HepG2 (cell line): ENCODE measurements at regions not wholly inside any gene's neighbourhood (a gene's known extent, or its start where the extent isn't known, plus 50 kb on each side); places are given as distances from the start of the nearest gene placed in this dataset.

Source experiments
- ATAC-seq: fragments of 200-7000 bp; cut with Tn5 transposase; 3 replicates; pipeline ENCODE4 v1.9.1; 2020; ENCODE audit warnings: mild to moderate bottlenecking, moderate library complexity
- BruUV-seq: library from RNA; stranded (reverse); fragments of 400-500 nt; replicated peaks from 2 replicates; lab custom pipeline; 2021; lab: Mats Ljungman, UMichigan
- CTCF ChIA-PET: fragments of 300-600 bp; formaldehyde crosslinking; extraction: SDS; loops from one replicate; lab custom pipeline; 2021; ENCODE audit warnings: low total read pairs, inconsistent platforms, low intra/inter-chr PET ratio; lab: Yijun Ruan, JAX
- POLR2A ChIA-PET: fragments of 350-600 bp; sonication (Branson Sonifier 250); formaldehyde crosslinking; loops from one replicate; lab custom pipeline; 2020; ENCODE audit warnings: antibody characterized with exemption, inconsistent platforms; lab: Yijun Ruan, JAX
- DNase-seq: peaks from one replicate; pipeline ENCODE4 v3.0.0-alpha.2; 2015; ENCODE audit warnings: low spot score
- FAIRE-seq: peaks from 3 replicates; lab custom pipeline; 2011; peaks lifted over from hg19 to GRCh38; lab: Jason Lieb, UNC
- H2AFZ ChIP-seq: one replicate; pipeline ENCODE4 v1.6.1; 2011; ENCODE audit warnings: low read length, inconsistent platforms
- H3K27ac ChIP-seq: fragments of 300-600 bp; 3 replicates; pipeline ENCODE4 v1.8.0; 2011; ENCODE audit warnings: mixed run types, mild to moderate bottlenecking, mixed read lengths, low read length, inconsistent platforms; ENCODE audit not compliant: insufficient read depth; ENCODE audit errors: extremely low read length
- H3K27me3 ChIP-seq, 2 experiments: fragments of 200-600 bp in 1 of 2; 2 replicates in 1 of 2; 3 replicates in 1 of 2; pipeline versions ENCODE4 v1.6.0 to v1.8.0; 2011; ENCODE audit warnings: low read length in 2 of 2, mild to moderate bottlenecking in 2 of 2, moderate library complexity in 2 of 2, inconsistent platforms in 1 of 2; ENCODE audit not compliant: insufficient read depth in 2 of 2, control insufficient read depth in 1 of 2
- H3K36me3 ChIP-seq, 2 experiments: fragments of 200-600 bp in 1 of 2; replicated peaks in 1 of 2; 2 replicates in 1 of 2; 3 replicates in 1 of 2; pipeline versions ENCODE4 v1.5.1 to v1.8.0; 2011; ENCODE audit warnings: low read length in 2 of 2, inconsistent platforms in 1 of 2; ENCODE audit not compliant: insufficient read depth in 2 of 2, control insufficient read depth in 1 of 2
- H3K4me1 ChIP-seq: 2 replicates; pipeline ENCODE4 v1.5.1; 2012; ENCODE audit warnings: low read length, inconsistent platforms; ENCODE audit not compliant: insufficient read depth
- H3K4me2 ChIP-seq: 2 replicates; pipeline ENCODE4 v1.6.0; 2011; ENCODE audit warnings: low read depth, low read length, inconsistent platforms
- H3K4me3 ChIP-seq, 3 experiments: fragments of 200-600 bp in 1 of 3; sonication (generic), shearing (Covaris generic) in 1 of 3; replicated peaks in 1 of 3; 2 replicates each; pipeline ENCODE4 v1.5.1; 2011 to 2016; ENCODE audit warnings: low read length in 3 of 3, inconsistent platforms in 2 of 3, low read depth in 2 of 3, mild to moderate bottlenecking in 2 of 3, control low read depth in 1 of 3, mixed read lengths in 1 of 3; ENCODE audit not compliant: insufficient read depth in 1 of 3
- H3K79me2 ChIP-seq: one replicate; pipeline ENCODE4 v1.6.1; 2011; ENCODE audit warnings: low read length, inconsistent platforms; ENCODE audit not compliant: insufficient read depth
- H3K9ac ChIP-seq: 2 replicates; pipeline ENCODE4 v1.6.0; 2011; ENCODE audit warnings: mild to moderate bottlenecking, low read depth, low read length, inconsistent platforms; ENCODE audit not compliant: insufficient read depth
- H3K9me3 ChIP-seq: 2 replicates; pipeline ENCODE4 v1.5.1; 2012; ENCODE audit warnings: mild to moderate bottlenecking, low read length
- H4K20me1 ChIP-seq: 2 replicates; pipeline ENCODE4 v1.6.0; 2011; ENCODE audit warnings: inconsistent platforms, mild to moderate bottlenecking, low read length, moderate library complexity; ENCODE audit not compliant: insufficient read depth
- CBX5 ChIP-seq: sonication (generic); formaldehyde crosslinking; IDR thresholded peaks from 2 replicates; pipeline ENCODE4 v1.4.0; 2020; ENCODE audit warnings: missing genetic modification reagents, borderline replicate concordance
- CSRNP2 ChIP-seq: sonication (generic); formaldehyde crosslinking; conservative IDR thresholded peaks from 2 replicates; pipeline ENCODE4 v1.8.0; 2022; ENCODE audit warnings: low read depth, missing genetic modification reagents
- KLF6 ChIP-seq: IDR thresholded peaks from 2 replicates; pipeline ENCODE4 v1.8.0; 2016; ENCODE audit warnings: missing biosample characterization, missing genetic modification reagents
- MED13 ChIP-seq: sonication (generic); formaldehyde crosslinking; IDR thresholded peaks from 2 replicates; pipeline ENCODE4 v1.5.0; 2020; ENCODE audit warnings: missing genetic modification reagents
- SMC3 ChIP-seq: IDR thresholded peaks from 2 replicates; pipeline ENCODE4 v1.6.1; 2011; ENCODE audit warnings: low read length, improper control_type of control experiment
- ZBTB33 ChIP-seq: sonication (generic); formaldehyde crosslinking; IDR thresholded peaks from 2 replicates; pipeline ENCODE4 v1.4.0; 2020; ENCODE audit warnings: missing genetic modification reagents
- ZFP36 ChIP-seq: fragments of 150-350 bp; IDR thresholded peaks from 2 replicates; pipeline ENCODE4 v1.6.1; 2018; ENCODE audit warnings: borderline replicate concordance, low read length, low read depth; ENCODE audit not compliant: partially characterized antibody
- ZNF24 ChIP-seq: fragments of 450-650 bp; IDR thresholded peaks from 2 replicates; pipeline ENCODE4 v1.6.1; 2017; ENCODE audit warnings: antibody characterized with exemption, mild to moderate bottlenecking
- ZNF513 ChIP-seq: sonication (generic); formaldehyde crosslinking; conservative IDR thresholded peaks from 2 replicates; pipeline ENCODE4 v1.5.0; 2020; ENCODE audit warnings: missing genetic modification reagents
- WGBS: methylation state at CpG from one replicate; pipeline ENCODE4 v1.1.6; 2017; ENCODE audit warnings: low lambda C conversion rate; 5-methylcytosine and 5-hydroxymethylcytosine counted together
- in situ Hi-C: cut with HindIII; loops from 2 replicates; pipeline ENCODE4 v1.10.0; 2017; ENCODE audit warnings: low pct_unique_long_range_greater_than_20kb; ENCODE audit not compliant: extremely low pct_ligation_motif_present
- intact Hi-C: fragments of 100-400 bp; cut with micrococcal nuclease; formaldehyde crosslinking; loops from one replicate; pipeline ENCODE4 v1.10.0; 2022; ENCODE audit not compliant: unreplicated experiment

GRCh38 chr21:9759972-9760371, 761.4 kb upstream of the TPTE start:
- Histone ChIP-seq H3K9me3 (peaks cover 93% of the 10 kb centered on the region), H3K27me3 (no peaks in the 10 kb centered on the region), H3K4me1 (no peaks in the 10 kb centered on the region), H2AFZ (no peak overlapping the region), H3K27ac (no peak overlapping the region), H3K36me3 (no peaks in the 10 kb centered on the region), H4K20me1 (no peaks in the 10 kb centered on the region), H3K9ac (no peak overlapping the region), H3K4me2 (no peak overlapping the region), H3K4me3 (no peak overlapping the region), H3K79me2 (no peaks in the 10 kb centered on the region)
- ChIA-PET CTCF (no interaction called here), POLR2A (no interaction called here)
- in situ Hi-C loops (no loop called here), intact Hi-C loops (no loop called here)
- BruUV-seq, result no TSS peak
- FAIRE-seq, result no peak
- no peak for DNase-seq
- ATAC-seq, result no peak
- TF ChIP-seq MED13 (CRISPR knock-in tag), result no peak
- TF ChIP-seq ZBTB33 (CRISPR knock-in tag), result no peak
- no peak for TF ChIP-seq ZNF24
- TF ChIP-seq CSRNP2 (CRISPR knock-in tag), result no peak
- no peak for TF ChIP-seq KLF6 (CRISPR knock-in tag)
- no peak for TF ChIP-seq ZNF513
- TF ChIP-seq SMC3, result 0 out of 2 replicates have a peak, but pooled peaks have one; percentile 4
- TF ChIP-seq CBX5, result no peak
- no peak for TF ChIP-seq ZFP36
- 63% methylated on average over 9 of the region's 9 CpGs for WGBS
